Tibial nerve (tissue), 4 donors: ENCODE measurements at regions not wholly inside any gene's neighbourhood (a gene's known extent, or its start where the extent isn't known, plus 50 kb on each side); places are given as distances from the start of the nearest gene placed in this dataset.

Source experiments
- DNase-seq, 2 donors: peaks; one replicate each; pipeline ENCODE4 v3.0.0-alpha.2; 2019; ENCODE audit warnings: low spot score in 2 of 2
- H3K27ac ChIP-seq, 4 donors: fragments of 200-600 bp; sonication (generic) in 3 of 4; one replicate each; pipeline ENCODE4 v1.5.1; 2017 to 2019; ENCODE audit warnings: mild to moderate bottlenecking in 1 of 4
- H3K27me3 ChIP-seq, 2 donors: fragments of 200-600 bp; sonication (generic) in 1 of 2; one replicate each; pipeline versions ENCODE4 v1.5.1 to v1.6.0; 2017 to 2019
- H3K36me3 ChIP-seq, 3 donors: fragments of 200-600 bp; sonication (generic); one replicate each; pipeline ENCODE4 v1.5.1; 2018 to 2019
- H3K4me1 ChIP-seq, 4 donors: fragments of 200-600 bp; sonication (generic) in 3 of 4; one replicate each; pipeline ENCODE4 v1.5.1; 2017 to 2019
- H3K4me3 ChIP-seq, 4 donors: fragments of 200-600 bp; sonication (generic) in 3 of 4; one replicate each; pipeline ENCODE4 v1.5.1; 2017 to 2019; ENCODE audit warnings: mild to moderate bottlenecking in 1 of 4, moderate library complexity in 1 of 4
- H3K9me3 ChIP-seq, 4 donors: fragments of 200-600 bp; sonication (generic) in 3 of 4; one replicate each; pipeline ENCODE4 v1.5.1; 2017 to 2019
- EP300 ChIP-seq, 2 donors: sonication (generic); formaldehyde crosslinking; IDR thresholded peaks; one replicate each; pipeline ENCODE4 v1.6.1; 2017; ENCODE audit warnings: antibody characterized with exemption in 2 of 2, mild to moderate bottlenecking in 1 of 2
- POLR2A ChIP-seq, 2 donors: fragments of 450-650 bp; IDR thresholded peaks; one replicate each; pipeline ENCODE4 v1.6.1; 2017; ENCODE audit warnings: antibody characterized with exemption in 2 of 2, mild to moderate bottlenecking in 2 of 2, moderate library complexity in 2 of 2
- WGBS, 2 donors: methylation state at CpG; one replicate each; pipeline ENCODE4 v1.1.5; 2018; 5-methylcytosine and 5-hydroxymethylcytosine counted together
- TF ChIP-seq, protein P1 (sequence below), 5 experiments: fragments of 200-600 bp in 3 of 5; fragments of 450-650 bp in 2 of 5; sonication (generic) in 3 of 5; IDR thresholded peaks; one replicate each; pipeline ENCODE4 v1.5.1; 2016 to 2019; ENCODE audit warnings: antibody characterized with exemption in 5 of 5, mild to moderate bottlenecking in 3 of 5, moderate library complexity in 2 of 5

DNA sequence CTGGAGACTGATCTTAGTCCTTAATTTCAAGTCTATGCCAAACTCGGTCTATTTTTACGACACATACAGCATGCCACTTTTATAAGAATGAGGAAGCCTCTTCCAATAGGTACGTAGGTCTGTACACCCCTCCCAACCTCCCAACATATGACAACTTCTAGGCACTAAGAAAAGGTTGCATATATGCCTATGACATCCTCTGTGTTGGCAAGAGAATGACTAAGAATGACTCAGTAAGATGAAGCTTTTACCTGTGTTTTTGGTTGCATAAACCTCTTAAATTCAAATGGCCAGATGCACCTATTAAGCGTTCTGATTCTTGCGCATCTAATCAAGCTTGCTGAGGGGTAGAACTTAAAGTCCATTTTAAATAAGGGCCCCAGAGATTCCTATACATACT is 586.4 kb upstream of the ZEB2 start:
- H3K4me1 ChIP-seq, result peaks cover 0 to 3% (median 0%) of the 10 kb centered on the region in 4 donors
- no peak for DNase-seq
- 92 to 97% methylated on average over 5 of the region's 5 CpGs for WGBS, 2 donors
- H3K36me3 ChIP-seq, result no peaks in the 10 kb centered on the region
- H3K27me3 ChIP-seq, result no peaks in the 10 kb centered on the region
- no peak overlapping the region for H3K4me3 ChIP-seq
- no peak for TF ChIP-seq POLR2A (IDR thresholded peaks at IDR 0.05)
- TF ChIP-seq, protein P1, sequence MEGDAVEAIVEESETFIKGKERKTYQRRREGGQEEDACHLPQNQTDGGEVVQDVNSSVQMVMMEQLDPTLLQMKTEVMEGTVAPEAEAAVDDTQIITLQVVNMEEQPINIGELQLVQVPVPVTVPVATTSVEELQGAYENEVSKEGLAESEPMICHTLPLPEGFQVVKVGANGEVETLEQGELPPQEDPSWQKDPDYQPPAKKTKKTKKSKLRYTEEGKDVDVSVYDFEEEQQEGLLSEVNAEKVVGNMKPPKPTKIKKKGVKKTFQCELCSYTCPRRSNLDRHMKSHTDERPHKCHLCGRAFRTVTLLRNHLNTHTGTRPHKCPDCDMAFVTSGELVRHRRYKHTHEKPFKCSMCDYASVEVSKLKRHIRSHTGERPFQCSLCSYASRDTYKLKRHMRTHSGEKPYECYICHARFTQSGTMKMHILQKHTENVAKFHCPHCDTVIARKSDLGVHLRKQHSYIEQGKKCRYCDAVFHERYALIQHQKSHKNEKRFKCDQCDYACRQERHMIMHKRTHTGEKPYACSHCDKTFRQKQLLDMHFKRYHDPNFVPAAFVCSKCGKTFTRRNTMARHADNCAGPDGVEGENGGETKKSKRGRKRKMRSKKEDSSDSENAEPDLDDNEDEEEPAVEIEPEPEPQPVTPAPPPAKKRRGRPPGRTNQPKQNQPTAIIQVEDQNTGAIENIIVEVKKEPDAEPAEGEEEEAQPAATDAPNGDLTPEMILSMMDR (IDR thresholded peaks at IDR 0.05), result no peak
- no peak for TF ChIP-seq EP300 (IDR thresholded peaks at IDR 0.05)
- no peaks in the 10 kb centered on the region for H3K9me3 ChIP-seq
- no peak overlapping the region for H3K27ac ChIP-seq

DNA sequence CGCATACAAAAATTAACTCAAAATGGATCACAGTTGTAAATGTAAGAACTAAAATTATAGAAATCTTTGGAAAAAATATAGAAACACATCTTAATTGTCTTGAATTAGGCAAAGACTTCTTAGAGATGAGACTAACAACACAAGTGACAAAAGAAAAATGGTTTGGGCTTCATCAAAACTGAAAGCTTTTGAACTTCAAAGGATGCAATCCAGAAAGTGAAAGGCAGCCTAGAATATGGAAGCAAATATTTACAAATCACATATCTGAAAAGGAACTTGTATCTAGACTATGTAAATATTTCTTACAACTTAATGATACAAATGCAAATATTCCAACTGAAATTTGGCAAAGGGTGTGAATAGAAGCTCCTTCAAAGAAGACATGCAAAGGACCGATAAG is 582.8 kb upstream of the ZEB2 start:
- Histone ChIP-seq H3K4me1 (peaks cover 0 to 3% (median 0%) of the 10 kb centered on the region in 4 donors), H3K27ac (no peak overlapping the region), H3K9me3 (no peaks in the 10 kb centered on the region), H3K27me3 (no peaks in the 10 kb centered on the region), H3K36me3 (no peaks in the 10 kb centered on the region), H3K4me3 (no peak overlapping the region)
- WGBS, 2 donors, result 90 to 99% methylated on average over 2 of the region's 2 CpGs
- DNase-seq, result no peak
- TF ChIP-seq, protein P1 (IDR thresholded peaks at IDR 0.05), result no peak
- TF ChIP-seq POLR2A (IDR thresholded peaks at IDR 0.05) (no peak), EP300 (IDR thresholded peaks at IDR 0.05) (no peak)

DNA sequence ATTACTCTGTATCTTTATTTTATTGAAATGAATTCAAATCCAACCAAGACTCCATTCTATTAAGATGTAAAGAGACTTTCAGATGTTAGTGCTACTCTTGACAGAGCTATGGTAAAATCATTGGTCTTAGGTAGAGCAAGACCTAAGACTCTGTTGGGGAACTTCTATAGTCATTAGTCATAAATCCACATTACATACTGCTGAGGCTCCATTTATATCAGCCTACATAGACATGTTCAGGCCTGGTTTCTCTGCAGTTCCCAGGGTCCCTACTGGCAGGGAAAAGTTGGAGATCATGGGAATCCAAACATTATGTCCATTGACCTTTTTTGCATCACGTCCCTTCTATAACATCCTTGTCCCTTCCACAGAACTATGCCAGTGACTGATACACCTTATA is 580.4 kb upstream of the ZEB2 start:
- H3K27me3 ChIP-seq, result no peaks in the 10 kb centered on the region
- H3K36me3 ChIP-seq, result no peaks in the 10 kb centered on the region
- no peak overlapping the region for H3K27ac ChIP-seq
- TF ChIP-seq POLR2A (IDR thresholded peaks at IDR 0.05) (no peak), EP300 (IDR thresholded peaks at IDR 0.05) (no peak)
- TF ChIP-seq, protein P1 (IDR thresholded peaks at IDR 0.05), result no peak
- WGBS, 2 donors, result 86 to 97% methylated on average over 1 of the region's 1 CpG
- no peak for DNase-seq
- H3K4me3 ChIP-seq, result no peak overlapping the region
- no peaks in the 10 kb centered on the region for H3K9me3 ChIP-seq
- peaks cover 0 to 6% (median 0%) of the 10 kb centered on the region in 4 donors for H3K4me1 ChIP-seq

DNA sequence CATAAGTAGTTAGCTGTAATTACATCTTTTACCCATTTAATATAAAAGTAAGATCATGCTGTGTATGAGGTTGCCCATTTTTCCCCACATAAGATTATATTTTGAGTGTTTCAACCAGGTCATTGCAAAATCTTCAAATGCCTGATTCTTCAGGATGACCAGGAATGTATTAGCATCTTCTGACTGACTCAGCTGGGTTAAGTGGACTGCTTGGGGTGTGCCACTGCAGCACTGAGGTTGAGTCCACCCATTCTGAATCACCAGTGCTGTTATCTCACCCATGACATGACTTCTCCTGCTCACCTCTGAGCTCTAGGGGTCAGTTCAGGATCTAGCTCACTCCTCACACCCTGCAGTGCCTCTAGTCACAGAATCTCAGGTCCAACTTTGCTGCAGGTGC is 576.7 kb upstream of the ZEB2 start:
- Histone ChIP-seq H3K36me3 (no peaks in the 10 kb centered on the region), H3K27me3 (no peaks in the 10 kb centered on the region), H3K4me3 (no peak overlapping the region), H3K9me3 (no peaks in the 10 kb centered on the region), H3K4me1 (peaks cover 0 to 10% (median 0%) of the 10 kb centered on the region in 4 donors), H3K27ac (no peak overlapping the region)
- no peak for DNase-seq
- TF ChIP-seq POLR2A (IDR thresholded peaks at IDR 0.05) (no peak), EP300 (IDR thresholded peaks at IDR 0.05) (no peak)
- TF ChIP-seq, protein P1 (IDR thresholded peaks at IDR 0.05), result no peak

DNA sequence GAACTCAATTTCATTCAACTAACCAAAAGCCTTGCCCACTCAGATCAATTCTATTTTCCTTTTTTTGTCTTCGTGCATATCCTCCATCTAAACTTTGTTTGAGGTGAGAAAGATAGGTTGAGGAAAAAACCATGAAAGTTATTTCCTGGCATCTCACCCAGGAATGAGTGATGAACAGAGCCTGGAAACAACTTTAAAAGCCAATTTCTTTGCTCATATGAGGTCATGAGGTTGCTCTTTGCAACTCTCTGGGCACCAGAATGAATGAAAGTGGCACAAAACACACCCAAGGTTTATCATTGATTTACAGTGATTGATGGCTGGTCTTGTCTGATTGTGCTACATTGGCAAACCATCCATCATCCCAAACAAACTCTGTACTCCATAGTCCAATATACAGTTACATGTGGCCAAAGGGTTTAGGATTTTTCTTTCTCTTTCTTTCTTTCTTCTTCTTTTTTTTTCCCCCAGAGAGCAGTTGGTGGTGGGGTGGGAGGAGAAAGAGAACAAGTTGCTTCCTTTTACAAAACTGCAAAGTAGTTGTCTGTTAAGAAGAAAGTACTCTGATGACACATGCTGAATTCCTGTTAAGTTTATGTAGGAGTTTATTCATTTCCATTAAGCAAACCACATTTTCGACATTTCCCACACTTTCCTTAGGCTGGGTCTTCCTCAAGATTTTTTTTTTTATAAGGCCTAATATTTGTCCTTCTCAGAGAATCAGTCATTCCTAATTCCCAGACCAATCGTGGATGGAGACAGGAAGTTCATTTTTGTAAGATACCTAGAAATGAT is 575.9 kb upstream of the ZEB2 start:
- Histone ChIP-seq H3K9me3 (no peaks in the 10 kb centered on the region), H3K36me3 (no peaks in the 10 kb centered on the region), H3K4me1 (peaks cover 0 to 10% (median 0%) of the 10 kb centered on the region in 4 donors), H3K4me3 (no peak overlapping the region), H3K27ac (peak overlapping the region in 1 of 4 donors; percentile 49), H3K27me3 (no peaks in the 10 kb centered on the region)
- TF ChIP-seq, protein P1 (IDR thresholded peaks at IDR 0.05), result no peak
- no peak for TF ChIP-seq EP300 (IDR thresholded peaks at IDR 0.05)
- TF ChIP-seq POLR2A (IDR thresholded peaks at IDR 0.05), result no peak
- WGBS, 2 donors, result 62 to 69% methylated on average over 3 of the region's 3 CpGs
- DNase-seq, result no peak
